Stimulated activated CD4-positive, alpha-beta T cell treated with anti-CD3 and anti-CD28 coated beads, Interleukin-1b, Interleukin-23, amount 100 ng/mL, for 4 hours (primary cell): ENCODE measurements at regions not wholly inside any gene's neighbourhood (a gene's known extent, or its start where the extent isn't known, plus 50 kb on each side); places are given as distances from the start of the nearest gene placed in this dataset.
"Not testable (repeated sequence)": the region's sequence is repeated elsewhere in the genome, so short reads cannot be mapped to it uniquely, and the experiment has no call there.

Experiments
- DNase-seq, 2 donors: peaks; one replicate each; pipeline ENCODE4 v3.0.0-alpha.2; 2020; ENCODE audit warnings: low read depth in 2 of 2

DNA sequence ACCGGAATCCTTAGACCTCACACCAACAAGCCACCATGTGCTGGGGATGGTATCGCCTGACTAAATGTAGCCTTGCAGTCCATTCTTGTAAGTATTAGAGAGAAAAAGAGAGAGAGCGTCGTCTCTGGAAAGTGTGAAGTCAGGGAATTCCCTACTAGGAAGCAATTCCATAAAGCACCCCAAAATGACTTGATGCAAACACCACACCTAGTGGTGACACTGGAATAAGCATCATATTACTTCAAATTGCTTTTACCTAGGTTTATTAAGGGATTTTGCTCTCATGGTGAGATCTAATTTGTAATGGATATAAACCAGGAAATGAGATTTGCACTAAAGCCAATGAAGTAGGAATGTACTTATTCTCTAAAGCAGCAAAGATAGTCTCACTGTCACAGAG lies 111.4 kb upstream of the METTL9 start:
- DNase-seq: not testable (repeated sequence)

GRCh38 chr16:21499046-21499445 lies 100.3 kb upstream of the METTL9 start:
- not testable (repeated sequence) for DNase-seq

DNA sequence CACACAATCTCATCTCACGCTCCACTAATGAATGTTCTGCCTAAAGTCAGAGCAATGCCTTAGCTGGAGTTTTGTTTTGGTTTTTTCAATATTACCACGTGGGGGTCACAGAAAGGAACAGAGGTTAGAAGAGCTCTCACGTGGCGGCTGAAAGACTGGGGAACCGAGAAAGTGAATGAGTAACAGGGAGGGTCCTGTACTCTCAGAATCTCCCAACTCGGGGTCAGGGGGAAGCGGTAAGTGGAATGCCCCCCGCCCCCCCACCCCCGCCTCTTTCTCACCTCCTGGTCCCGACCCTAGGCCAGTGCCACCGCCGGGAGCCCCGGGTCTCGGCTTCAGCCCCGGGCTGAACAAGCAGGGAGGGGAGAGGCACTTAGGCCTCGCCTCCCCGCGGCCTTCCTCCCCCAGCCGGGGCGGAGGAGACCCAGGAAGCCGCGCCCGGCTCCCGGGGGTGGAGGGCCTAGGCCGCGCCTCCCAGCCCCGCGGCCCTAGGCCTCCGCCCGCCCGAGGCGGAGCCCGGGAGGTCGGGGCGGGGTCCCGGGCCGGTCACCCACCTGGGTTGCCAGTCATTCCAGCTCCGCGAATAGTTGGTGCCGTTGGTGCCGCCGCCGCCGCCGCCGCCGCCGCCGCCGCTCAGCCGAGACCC lies 98.0 kb upstream of the METTL9 start:
- peak; percentile 55 to 56 for DNase-seq

- peak; percentile 85 to 86 for DNase-seq
Observed at GRCh38 chr16:21501869-21502667, 97.3 kb upstream of the METTL9 start.

DNA sequence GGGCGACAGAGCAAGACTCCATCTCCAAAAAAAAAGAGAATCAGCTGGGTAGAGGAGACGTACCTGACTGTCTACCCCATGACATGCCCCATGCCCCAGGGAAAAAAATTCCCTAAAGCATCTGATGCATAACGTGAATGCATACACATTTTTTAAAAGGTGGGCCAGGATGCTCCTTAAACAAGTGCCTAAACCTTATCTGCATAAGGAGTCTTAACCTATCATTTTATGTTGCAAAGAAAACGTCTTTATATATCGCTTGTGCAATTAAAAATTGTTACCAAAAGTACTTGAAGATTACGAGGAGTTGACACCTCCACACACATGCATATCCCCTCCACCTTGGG lies 95.8 kb upstream of the METTL9 start:
- DNase-seq: not testable (repeated sequence)

- DNase-seq: not testable (repeated sequence)
Observed at GRCh38 chr16:21503941-21504832, 95.2 kb upstream of the METTL9 start.

DNA sequence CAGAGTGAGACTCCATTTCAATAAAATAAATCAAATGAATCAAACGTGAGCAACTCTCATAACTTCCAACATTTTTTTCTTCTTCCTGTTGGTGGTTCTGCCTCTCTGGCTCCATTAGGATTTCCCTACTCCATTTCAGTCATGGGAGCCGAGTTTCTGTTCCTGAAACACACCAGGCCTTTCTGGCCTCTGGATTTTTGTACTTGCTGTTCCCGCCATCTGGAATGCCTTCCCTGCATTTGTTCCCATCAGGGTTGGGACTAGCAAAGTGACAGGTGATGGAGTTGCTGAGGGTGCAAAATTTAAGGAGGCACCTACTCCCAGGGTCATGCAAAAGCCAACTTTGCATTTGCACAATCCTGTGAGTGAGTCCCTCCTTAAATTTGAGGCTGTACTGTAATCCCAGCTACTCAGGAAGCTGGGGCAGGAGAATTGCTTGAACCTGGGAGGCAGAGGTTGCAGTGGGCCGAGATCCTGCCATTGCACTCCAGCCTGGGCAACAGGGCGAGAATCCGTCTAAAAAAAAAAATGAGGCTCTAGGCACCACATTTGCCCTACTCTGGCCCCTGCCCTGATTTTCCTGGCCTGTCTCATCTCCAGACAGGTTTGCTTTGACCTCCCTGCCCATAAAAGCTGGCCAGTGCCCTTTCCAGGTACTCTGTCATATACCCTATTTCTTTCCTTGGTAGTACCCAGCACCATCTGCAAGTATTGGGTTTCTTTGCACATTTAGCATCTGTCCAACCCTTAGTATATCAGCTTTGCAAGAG lies 93.4 kb upstream of the METTL9 start:
- not testable (repeated sequence) for DNase-seq

GRCh38 chr16:21506857-21507456 lies 92.4 kb upstream of the METTL9 start:
- DNase-seq: not testable (repeated sequence)

DNA sequence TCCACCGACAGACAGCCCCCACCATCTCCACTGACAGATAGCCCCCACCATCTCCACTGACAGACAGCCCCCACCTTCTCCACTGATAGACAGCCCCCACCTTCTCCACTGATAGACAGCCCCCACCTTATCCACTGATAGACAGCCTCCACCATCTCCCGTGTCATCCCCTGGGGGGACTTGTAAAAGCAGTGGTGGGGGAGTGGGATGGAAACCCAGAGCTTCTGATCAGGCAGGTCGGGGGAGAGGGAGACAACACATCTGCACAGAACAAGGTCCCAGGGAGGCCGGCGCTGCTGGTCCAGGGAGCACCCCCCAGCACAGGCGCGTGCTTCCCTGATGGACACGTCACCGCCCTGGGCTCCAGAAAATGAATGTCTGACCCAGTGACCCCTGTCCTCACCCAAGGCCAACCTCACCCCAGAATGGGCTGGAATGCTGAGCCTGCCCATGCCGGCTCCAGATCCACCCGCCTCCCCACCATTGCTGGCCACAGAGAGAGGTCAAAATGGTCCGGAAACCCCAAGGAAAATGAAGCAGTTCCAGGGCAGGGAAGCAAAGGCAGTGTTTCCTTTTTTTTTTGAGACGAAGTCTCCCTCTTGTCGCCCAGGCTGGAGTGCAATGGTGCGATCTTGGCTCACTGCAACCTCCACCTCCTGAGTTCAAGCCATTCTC lies 91.6 kb upstream of the METTL9 start:
- DNase-seq: not testable (repeated sequence)

DNA sequence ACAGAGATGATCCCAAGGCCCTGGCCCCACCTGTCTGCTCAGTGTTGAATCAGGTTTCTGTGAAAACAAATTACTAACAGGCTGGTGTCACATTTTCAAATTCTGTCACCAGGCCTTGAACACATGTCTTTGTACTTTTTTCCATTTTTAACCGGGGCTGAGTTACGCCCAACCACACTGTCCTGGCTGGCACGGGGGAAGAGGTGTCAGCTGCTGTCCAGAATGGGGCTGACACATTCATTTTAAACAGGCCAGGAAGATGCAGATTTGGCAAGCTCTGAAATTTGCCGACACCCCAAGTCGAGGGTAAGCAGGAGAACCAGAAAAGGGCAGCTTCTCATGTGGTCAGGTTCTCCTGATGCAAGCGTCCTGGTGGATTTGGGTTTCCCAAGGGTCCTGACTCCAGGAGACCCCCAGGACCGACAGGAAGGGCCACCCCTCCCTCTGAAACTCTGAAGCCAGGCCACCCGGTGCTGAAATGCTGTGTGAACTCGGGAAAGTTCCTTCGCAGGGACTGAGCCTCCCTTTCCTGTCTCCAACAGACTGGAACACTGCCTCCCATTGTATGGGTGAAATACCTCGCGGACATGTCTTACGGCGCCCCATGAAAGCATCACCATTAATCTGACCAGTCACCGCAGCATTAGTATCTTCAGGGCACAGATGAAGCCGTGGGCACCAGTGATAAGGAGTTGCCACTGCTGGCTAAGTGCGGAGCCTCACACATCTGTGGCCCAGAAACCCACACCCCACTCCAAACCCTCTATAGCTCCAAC lies 90.5 kb upstream of the METTL9 start:
- DNase-seq: not testable (repeated sequence)

DNA sequence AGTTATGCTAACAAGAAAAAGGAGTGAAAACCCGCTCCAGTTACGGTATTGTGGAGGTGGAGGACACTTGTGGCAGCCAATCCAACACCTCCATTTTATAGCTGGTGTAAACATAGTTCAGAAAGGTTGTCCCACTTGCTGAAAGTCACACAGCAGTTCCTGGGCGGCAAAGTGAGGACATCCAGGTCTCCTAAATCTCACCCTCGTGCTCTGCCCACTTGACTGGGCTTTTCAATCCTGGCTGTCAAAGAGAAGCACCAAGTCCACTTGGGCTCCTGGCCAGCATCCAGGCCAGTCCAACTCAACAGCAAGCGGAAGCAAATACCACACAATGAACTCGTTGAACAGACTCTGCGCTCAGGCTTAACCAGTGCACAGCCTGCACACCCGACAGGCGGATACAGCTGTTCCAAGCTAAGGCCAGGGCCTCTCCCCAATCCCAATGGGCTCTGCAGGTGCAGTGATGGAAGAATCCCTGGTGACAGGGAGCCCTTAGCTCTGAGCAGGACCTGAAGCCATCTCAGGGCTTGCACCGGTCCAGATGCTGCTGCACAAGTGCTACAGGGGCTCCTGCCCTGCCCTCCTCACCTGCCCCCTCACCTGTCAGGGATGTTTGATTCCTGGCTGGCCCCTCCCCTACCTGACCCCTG lies 89.8 kb upstream of the METTL9 start:
- not testable (repeated sequence) for DNase-seq

GRCh38 chr16:21510869-21511255 lies 88.5 kb upstream of the METTL9 start:
- DNase-seq: not testable (repeated sequence)

DNA sequence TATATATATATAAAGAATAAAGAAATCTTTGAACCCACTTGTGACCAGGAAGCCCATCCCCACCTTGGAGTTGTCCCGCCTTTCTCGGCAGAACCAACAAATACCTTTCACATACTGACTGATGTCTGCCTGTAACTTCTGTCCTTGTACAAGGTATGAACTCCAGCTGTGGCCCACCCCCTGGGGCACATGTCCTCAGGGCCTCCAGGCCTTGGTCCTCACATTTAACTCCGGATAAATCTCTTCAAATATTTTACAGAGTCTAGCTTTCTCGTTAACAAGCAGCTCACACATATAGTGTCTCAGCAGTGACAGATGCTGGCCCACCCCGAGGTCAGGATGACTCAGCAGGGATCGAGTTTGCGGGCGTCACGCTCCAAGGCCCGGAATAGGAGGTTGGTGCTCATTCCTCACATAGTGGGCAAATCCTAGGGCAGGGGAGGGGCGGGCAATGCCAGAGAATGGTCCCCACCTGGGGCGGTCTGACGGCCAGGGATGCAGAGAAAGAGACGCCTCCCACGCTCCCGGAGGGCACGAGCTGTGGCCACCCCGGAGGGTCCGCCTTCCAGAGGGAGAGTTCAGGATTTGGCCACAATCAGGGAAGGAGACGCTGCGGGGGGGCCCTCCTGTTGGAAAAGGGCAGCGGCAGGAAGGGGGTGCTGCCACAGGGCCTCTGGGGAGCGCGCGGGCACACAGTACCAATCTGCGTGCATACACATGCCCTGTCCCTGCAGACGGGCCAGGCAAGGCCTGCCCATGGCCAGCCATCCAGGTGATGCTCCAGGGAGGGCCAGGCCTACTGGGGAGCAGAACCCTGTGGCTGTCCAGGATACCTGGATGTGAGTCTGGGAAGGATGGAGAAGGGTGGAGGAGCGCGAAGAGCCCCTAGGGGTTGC lies 87.8 kb upstream of the METTL9 start:
- not testable (repeated sequence) for DNase-seq

- DNase-seq: not testable (repeated sequence)
Observed at GRCh38 chr16:21512280-21513192, 86.8 kb upstream of the METTL9 start.

DNA sequence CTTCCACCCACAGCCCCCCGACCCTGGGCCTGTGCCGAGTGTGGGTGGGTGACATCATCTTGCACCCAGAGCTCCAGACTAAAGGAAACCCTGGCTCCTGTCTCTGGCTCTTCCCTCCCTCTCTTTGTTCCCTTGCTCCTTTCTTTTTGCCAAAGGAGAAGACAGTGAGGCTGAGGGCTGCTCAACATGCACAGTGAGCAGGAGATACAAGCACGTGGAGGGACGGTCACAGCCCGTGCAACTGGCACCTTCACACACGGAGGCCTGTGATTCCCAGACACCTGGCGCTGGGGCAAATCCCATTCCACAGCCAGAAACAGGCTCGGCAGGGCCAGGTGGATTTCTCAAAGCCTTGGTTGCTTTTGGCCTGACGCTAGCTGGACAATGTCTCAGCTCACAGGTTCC lies 86.0 kb upstream of the METTL9 start:
- not testable (repeated sequence) for DNase-seq

DNA sequence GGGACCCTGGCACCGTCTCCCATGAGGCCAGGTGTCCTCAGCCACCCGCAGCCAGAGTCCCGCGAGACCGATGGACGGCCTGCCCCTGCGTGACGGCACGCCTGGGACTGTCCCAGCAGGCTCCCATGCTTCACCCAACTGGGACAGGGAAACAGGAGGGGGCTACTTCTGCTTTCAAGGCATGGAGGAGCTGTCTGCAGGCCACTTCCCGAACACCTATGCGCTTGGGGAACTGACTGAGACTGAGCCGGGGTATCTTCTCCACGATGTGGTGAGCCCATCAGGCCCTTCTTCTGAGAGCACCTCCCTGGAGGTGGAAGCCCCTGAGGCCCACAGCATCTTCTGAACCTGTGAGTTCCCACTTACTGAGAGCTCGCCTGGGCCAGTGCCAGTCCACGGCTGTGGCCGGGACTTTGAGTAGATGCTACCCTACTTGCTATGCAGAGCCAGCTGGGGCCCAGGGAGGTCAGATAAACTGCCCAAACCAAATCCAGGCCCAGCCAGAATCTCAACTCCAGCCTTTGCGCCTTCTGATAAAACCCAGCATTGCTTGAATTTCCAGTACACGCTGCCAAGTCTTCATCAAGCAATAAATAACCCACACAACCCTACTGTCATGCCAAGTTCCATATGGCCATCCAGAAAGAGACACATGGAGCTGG lies 85.4 kb upstream of the METTL9 start:
- not testable (repeated sequence) for DNase-seq

GRCh38 chr16:21514474-21514840 lies 84.9 kb upstream of the METTL9 start:
- not testable (repeated sequence) for DNase-seq
